ENCODE measurements at regions not wholly inside any gene's neighbourhood (a gene's known extent, or its start where the extent isn't known, plus 50 kb on each side); places are given as distances from the start of the nearest gene placed in this dataset.

DNA sequence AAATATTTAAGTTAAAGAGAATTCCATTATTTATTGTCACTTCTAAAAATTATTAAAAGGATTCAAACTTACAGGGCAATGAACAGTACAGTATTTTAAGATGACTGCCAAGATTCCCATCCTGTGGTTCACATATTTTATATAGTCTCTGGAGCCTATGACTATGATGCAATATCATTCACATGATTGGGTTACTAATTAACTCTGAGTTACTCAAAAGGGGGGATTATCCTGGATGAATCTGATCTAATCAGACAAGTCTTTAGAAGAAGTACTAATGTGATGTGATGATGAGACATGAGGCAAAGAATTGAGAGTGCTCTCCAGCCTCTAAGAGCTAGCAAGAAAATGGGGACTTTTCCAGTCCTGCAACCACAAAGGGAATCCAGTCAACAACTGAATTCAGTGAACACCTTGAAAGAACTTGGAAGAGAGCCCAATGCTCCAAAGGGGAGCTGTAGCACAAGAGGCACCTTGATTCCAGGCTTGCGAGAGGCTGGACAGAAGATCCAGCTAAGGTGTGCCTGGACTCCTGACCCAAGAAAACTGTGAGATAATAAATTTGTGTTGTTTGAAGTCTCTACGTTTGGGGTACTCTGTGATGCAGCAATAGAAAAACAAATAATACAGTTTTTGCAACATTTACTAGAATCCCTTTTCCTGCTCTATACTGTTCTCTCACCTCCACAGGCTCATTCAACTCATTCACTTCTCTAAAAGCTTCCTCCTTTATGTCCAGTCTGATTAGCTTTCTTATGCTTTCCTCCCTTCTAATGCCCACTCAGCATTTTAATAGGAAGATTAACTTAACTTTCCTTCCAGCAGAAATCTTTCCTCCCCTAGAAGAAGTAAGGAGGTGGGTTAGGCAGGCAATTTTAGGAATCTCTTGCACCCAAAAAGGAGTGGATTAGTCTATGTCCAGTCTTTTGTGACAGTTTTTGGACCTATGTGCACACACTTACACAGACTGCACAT is 133.8 kb upstream of the LCORL start:
- TF ChIP-seq, protein P1, sequence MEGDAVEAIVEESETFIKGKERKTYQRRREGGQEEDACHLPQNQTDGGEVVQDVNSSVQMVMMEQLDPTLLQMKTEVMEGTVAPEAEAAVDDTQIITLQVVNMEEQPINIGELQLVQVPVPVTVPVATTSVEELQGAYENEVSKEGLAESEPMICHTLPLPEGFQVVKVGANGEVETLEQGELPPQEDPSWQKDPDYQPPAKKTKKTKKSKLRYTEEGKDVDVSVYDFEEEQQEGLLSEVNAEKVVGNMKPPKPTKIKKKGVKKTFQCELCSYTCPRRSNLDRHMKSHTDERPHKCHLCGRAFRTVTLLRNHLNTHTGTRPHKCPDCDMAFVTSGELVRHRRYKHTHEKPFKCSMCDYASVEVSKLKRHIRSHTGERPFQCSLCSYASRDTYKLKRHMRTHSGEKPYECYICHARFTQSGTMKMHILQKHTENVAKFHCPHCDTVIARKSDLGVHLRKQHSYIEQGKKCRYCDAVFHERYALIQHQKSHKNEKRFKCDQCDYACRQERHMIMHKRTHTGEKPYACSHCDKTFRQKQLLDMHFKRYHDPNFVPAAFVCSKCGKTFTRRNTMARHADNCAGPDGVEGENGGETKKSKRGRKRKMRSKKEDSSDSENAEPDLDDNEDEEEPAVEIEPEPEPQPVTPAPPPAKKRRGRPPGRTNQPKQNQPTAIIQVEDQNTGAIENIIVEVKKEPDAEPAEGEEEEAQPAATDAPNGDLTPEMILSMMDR (IDR thresholded peaks at IDR 0.05): no peak
- ATAC-seq (ENCODE audit: insufficient number of reproducible peaks, low FRiP score, low read depth) (no peak), DNase-seq (ENCODE audit: low spot score) (no peak)
- no peaks in the 10 kb centered on the region for H3K4me1 ChIP-seq (ENCODE audit: control insufficient read depth in 1 of 2, low read depth in 2 of 2)
- no peaks in the 10 kb centered on the region for H3K9me3 ChIP-seq
- H3K27ac ChIP-seq: no peak overlapping the region
- H3K4me3 ChIP-seq: no peak overlapping the region
- no peaks in the 10 kb centered on the region for H3K27me3 ChIP-seq (replicated peaks; ENCODE audit: insufficient read depth)
- H3K36me3 ChIP-seq: no peaks in the 10 kb centered on the region

DNA sequence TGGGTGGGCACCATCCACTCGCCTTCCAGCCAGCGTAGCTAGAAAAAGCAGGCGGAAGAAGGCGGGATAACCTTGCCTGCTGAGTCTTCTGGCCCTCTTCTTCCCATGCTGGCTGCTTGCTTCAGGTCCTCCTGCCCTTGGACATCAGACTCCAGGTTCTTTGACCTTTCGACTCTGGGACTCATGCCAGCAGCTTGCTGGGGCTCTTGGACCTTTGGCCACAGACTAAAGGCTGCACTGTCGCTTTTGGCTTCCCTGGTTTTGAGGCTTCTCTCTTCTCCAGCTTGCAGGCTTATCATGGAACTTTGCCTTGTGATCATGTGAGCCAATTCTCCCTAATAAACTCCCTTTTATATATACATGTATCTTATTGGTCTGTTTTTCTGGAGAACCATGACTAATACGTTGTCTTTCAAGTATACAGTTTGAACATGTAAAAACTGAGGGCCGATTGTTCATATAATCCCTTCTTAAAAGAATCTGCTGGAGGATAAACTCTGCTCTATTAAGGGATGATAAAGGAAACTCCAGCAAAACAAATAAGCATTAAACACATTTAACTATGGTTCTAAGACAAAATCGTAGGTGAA is 116.6 kb upstream of the LCORL start:
- H3K27me3 ChIP-seq (replicated peaks; ENCODE audit: insufficient read depth): no peaks in the 10 kb centered on the region
- no peaks in the 10 kb centered on the region for H3K36me3 ChIP-seq
- no peaks in the 10 kb centered on the region for H3K9me3 ChIP-seq
- no peak overlapping the region for H3K27ac ChIP-seq
- H3K4me3 ChIP-seq: no peak overlapping the region
- no peaks in the 10 kb centered on the region for H3K4me1 ChIP-seq (ENCODE audit: control insufficient read depth in 1 of 2, low read depth in 2 of 2)
- DNase-seq (ENCODE audit: low spot score) (no peak), ATAC-seq (ENCODE audit: insufficient number of reproducible peaks, low FRiP score, low read depth) (no peak)
- TF ChIP-seq, protein P1 (IDR thresholded peaks at IDR 0.05): no peak

DNA sequence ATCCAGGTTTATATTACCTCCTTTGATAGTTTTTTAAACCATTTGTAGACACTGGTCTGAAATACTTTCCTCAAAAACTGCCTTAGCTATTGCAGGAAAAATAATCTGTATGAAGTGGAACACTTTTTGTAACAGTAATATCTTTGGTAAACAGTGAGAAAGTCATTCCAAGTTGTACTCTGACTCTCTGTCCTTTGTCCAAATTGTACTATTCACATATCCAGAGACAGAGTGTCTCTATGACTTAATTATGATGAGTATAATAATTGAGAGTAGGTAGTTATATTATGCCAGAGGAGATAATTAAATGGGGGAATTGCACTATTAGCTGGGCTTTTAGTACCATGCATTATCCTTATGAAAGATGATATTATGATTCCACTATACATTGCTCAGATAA is 112.6 kb upstream of the LCORL start:
- ATAC-seq (ENCODE audit: insufficient number of reproducible peaks, low FRiP score, low read depth) (no peak), DNase-seq (ENCODE audit: low spot score) (no peak)
- Histone ChIP-seq H3K4me3 (no peak overlapping the region), H3K9me3 (no peaks in the 10 kb centered on the region), H3K27me3 (replicated peaks; ENCODE audit: insufficient read depth) (no peaks in the 10 kb centered on the region), H3K36me3 (no peaks in the 10 kb centered on the region), H3K4me1 (ENCODE audit: control insufficient read depth in 1 of 2, low read depth in 2 of 2) (no peaks in the 10 kb centered on the region), H3K27ac (no peak overlapping the region)
- TF ChIP-seq, protein P1 (IDR thresholded peaks at IDR 0.05): no peak

DNA sequence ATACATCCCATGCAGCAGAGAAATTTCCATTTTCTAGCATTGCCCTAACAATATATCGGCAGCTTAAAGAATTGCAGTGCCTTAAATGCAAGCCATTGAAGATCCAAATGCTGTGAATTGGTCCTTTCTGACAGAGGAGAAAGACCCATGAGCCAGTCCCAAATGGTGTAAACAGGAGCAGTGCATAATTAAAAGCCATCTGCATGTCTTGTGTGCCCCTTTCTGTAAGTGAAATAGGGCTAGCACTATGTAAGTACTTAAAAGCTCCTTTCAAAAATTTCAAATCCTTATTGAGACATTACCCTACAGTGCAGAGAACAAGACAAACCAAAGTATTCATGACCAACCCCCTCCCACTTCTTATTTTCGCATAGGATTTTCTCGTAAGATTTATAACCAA is 108.7 kb upstream of the LCORL start:
- no peak overlapping the region for H3K4me3 ChIP-seq
- H3K36me3 ChIP-seq: no peaks in the 10 kb centered on the region
- no peaks in the 10 kb centered on the region for H3K4me1 ChIP-seq (ENCODE audit: control insufficient read depth in 1 of 2, low read depth in 2 of 2)
- H3K27ac ChIP-seq: no peak overlapping the region
- H3K27me3 ChIP-seq (replicated peaks; ENCODE audit: insufficient read depth): no peaks in the 10 kb centered on the region
- no peak for DNase-seq (ENCODE audit: low spot score)
- TF ChIP-seq, protein P1 (IDR thresholded peaks at IDR 0.05): no peak
- ATAC-seq (ENCODE audit: insufficient number of reproducible peaks, low FRiP score, low read depth): no peak
- H3K9me3 ChIP-seq: no peaks in the 10 kb centered on the region

DNA sequence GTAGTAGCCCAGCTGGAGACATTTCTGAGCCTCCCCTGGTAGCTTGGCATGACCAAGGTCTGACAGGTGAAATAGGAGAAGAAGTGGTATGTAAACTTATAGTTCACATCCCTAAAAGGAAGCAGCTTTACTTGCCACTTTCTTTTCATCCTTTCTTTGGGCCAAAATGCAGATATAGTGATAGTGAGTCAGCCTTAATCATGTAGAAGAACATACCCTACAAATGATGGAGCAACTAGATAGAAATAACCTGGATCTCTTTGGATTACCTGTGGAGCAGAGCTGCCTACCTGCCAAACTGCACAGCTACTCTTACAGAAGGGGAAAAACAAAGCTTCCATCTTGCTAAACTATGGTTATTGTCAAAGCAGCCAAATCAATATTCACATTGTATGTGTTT is 106.7 kb upstream of the LCORL start:
- H3K36me3 ChIP-seq: no peaks in the 10 kb centered on the region
- H3K27ac ChIP-seq: no peak overlapping the region
- no peaks in the 10 kb centered on the region for H3K4me1 ChIP-seq (ENCODE audit: control insufficient read depth in 1 of 2, low read depth in 2 of 2)
- no peak overlapping the region for H3K4me3 ChIP-seq
- DNase-seq (ENCODE audit: low spot score) (no peak), ATAC-seq (ENCODE audit: insufficient number of reproducible peaks, low FRiP score, low read depth) (no peak)
- TF ChIP-seq, protein P1 (IDR thresholded peaks at IDR 0.05): no peak
- H3K9me3 ChIP-seq: no peaks in the 10 kb centered on the region
- no peaks in the 10 kb centered on the region for H3K27me3 ChIP-seq (replicated peaks; ENCODE audit: insufficient read depth)
